ENCODE measurements at regions not wholly inside any gene's neighbourhood (a gene's known extent, or its start where the extent isn't known, plus 50 kb on each side); places are given as distances from the start of the nearest gene placed in this dataset.
"Not testable (repeated sequence)": the region's sequence is repeated elsewhere in the genome, so short reads cannot be mapped to it uniquely, and the experiment has no call there.

- DNase-seq: no peak
Measured at GRCh38 chr3:147675761-147676160, 266.6 kb downstream of the ZIC1 start.

GRCh38 chr3:147680837-147681483 is 271.8 kb downstream of the ZIC1 start:
- DNase-seq: no peak

GRCh38 chr3:147688868-147689267 is 279.7 kb downstream of the ZIC1 start:
- no peak for DNase-seq

- no peak for DNase-seq
Measured at GRCh38 chr3:147699175-147699838, 290.1 kb downstream of the ZIC1 start.

GRCh38 chr3:147701195-147701594 is 292.0 kb downstream of the ZIC1 start:
- DNase-seq: no peak

GRCh38 chr3:147702509-147702908 is 293.3 kb downstream of the ZIC1 start:
- DNase-seq: no peak

GRCh38 chr3:147705651-147706051 is 296.5 kb downstream of the ZIC1 start:
- DNase-seq: no peak

GRCh38 chr3:147710753-147711152 is 301.6 kb downstream of the ZIC1 start:
- DNase-seq: not testable (repeated sequence)

- DNase-seq: no peak
Measured at GRCh38 chr3:147712357-147712756, 303.2 kb downstream of the ZIC1 start.

- DNase-seq: not testable (repeated sequence)
Measured at GRCh38 chr3:147712758-147713157, 303.6 kb downstream of the ZIC1 start.

- DNase-seq: no peak
Measured at GRCh38 chr3:147713234-147714133, 304.3 kb downstream of the ZIC1 start.

GRCh38 chr3:147729641-147730040 is 320.5 kb downstream of the ZIC1 start:
- no peak for DNase-seq

GRCh38 chr3:147730284-147730683 is 321.1 kb downstream of the ZIC1 start:
- no peak for DNase-seq

GRCh38 chr3:147733217-147733616 is 324.1 kb downstream of the ZIC1 start:
- DNase-seq: no peak

- no peak for DNase-seq
Measured at GRCh38 chr3:147735616-147736015, 326.5 kb downstream of the ZIC1 start.

GRCh38 chr3:147736226-147736625 is 327.1 kb downstream of the ZIC1 start:
- no peak for DNase-seq

- DNase-seq: no peak
Measured at GRCh38 chr3:147737376-147737775, 328.2 kb downstream of the ZIC1 start.

GRCh38 chr3:147740928-147741327 is 331.8 kb downstream of the ZIC1 start:
- DNase-seq: no peak

- no peak for DNase-seq
Measured at GRCh38 chr3:147744967-147745366, 335.8 kb downstream of the ZIC1 start.

GRCh38 chr3:147755310-147755709 is 346.1 kb downstream of the ZIC1 start:
- DNase-seq: no peak

- no peak for DNase-seq
Measured at GRCh38 chr3:147756476-147756875, 347.3 kb downstream of the ZIC1 start.

- DNase-seq: no peak
Measured at GRCh38 chr3:147757866-147758265, 348.7 kb downstream of the ZIC1 start.

- peak in 1 of 2 experiments; percentile 1 for DNase-seq
Measured at GRCh38 chr3:147758771-147759170, 349.6 kb downstream of the ZIC1 start.

- no peak for DNase-seq
Measured at GRCh38 chr3:147760085-147760484, 350.9 kb downstream of the ZIC1 start.

Data from NCI-H446 (cell line).